NCI-H1436 (cell line): ENCODE measurements at regions not wholly inside any gene's neighbourhood (a gene's known extent, or its start where the extent isn't known, plus 50 kb on each side); places are given as distances from the start of the nearest gene placed in this dataset.
"Not testable (repeated sequence)": the region's sequence is repeated elsewhere in the genome, so short reads cannot be mapped to it uniquely, and the experiment has no call there.

ENCODE experiments used
- DNase-seq: peaks from one replicate; lab custom pipeline; 2025; lab: John Stamatoyannopoulos, UW

DNA sequence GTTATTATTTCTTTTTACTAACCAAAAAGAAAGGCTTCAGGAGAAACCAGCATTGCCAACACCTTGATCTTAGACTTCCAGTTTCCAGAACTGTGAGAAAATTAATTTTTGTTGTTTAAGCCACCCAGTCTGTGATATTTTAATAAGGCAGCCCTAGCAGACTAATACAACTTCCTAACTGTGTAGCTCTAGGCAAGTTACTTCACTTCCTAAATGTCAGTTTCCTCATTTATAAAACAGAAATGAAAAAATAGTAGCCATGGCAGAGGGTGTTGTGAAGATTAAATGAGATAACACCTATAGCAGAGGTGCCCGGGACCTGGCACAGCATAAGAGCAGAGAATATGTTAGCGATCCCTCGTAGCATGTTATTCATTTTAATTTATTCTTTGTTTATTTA, 66.6 kb upstream of the HAND1 start:
- no peak for DNase-seq

DNA sequence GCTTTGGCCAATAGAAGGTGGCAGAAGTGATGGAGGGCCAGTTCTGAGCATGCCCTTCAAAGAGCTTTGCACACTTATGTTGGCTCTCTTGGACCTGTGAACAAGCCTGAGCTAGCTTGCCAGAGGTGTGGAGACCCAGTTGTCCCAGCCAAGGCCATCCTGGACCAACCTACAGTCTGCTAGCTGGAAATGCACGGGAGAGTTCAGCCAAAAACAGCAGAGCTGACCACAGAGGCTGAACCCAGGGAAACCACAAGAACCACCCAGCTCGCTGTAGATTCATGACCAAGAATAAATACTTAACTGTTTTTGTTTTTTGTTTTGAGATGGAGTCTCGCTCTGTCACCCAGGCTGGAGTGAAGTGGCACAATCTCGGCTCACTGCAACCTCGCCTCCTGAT, 65.4 kb upstream of the HAND1 start:
- no peak for DNase-seq

DNA sequence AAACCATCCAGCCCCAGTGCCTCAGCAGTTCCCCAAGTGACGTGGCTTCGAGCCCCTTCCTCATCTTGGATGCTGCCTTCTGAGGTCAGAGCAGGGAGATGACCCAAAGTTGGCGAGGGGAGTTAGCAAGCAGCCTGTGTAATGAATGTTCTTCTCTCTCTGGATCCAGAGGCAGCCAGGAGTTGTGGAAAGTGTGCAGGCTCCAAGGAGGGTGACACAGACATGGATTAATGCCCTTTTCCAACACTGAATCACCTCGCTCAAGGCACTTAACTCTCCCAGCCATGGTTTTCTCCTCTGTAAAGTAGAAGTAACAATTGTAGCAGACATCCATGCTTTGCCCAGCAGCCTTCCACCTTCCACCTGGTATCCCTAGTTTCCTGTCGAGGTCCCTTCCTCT, 64.6 kb upstream of the HAND1 start:
- no peak for DNase-seq

DNA sequence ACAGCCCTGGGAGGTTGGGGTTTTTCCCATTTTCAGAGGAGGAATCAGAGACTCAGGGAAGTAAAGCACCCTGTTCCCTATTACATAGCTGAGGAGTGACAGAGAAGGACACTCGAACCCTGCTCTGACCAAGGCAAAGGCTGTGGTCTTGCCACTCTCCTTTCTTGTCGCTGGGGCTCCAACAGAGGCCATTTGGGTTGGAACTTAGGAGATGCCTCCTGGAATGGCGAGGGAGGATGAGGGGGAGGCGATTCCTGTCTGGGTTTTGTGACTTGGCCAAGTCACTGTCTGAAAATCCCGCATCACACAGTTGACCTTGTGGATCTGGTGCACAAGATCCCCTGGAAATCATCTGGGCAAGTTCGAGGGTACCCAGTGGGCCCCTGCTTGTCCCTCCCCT, 64.0 kb upstream of the HAND1 start:
- DNase-seq, result no peak

DNA sequence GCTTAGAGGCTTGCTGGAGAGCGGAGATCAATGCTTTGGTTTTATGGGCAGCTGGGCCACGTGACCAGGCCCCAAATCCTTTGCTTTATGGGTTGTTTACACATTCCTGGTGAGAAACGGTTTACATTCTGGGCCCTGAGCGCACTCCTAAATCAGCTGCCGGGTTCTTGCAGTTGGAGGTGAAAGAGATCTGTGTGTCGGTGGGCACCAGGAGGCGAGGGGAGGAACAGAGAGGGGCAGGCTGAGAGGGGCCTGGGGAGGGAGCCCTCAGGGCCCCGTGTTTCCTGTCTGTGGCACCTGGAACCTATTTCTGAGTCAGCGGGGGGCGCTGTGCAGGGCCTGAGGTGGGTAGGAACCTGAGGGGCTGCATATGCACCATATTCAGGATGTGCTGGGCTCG, 63.5 kb upstream of the HAND1 start:
- no peak for DNase-seq

- DNase-seq, result no peak
These were observed 62.6 kb upstream of the HAND1 start for GRCh38 chr5:154540600-154540999.

- no peak for DNase-seq
These were observed 60.5 kb upstream of the HAND1 start for GRCh38 chr5:154538492-154538891.

GRCh38 chr5:154536439-154536838, 58.4 kb upstream of the HAND1 start:
- DNase-seq, result not testable (repeated sequence)

DNA sequence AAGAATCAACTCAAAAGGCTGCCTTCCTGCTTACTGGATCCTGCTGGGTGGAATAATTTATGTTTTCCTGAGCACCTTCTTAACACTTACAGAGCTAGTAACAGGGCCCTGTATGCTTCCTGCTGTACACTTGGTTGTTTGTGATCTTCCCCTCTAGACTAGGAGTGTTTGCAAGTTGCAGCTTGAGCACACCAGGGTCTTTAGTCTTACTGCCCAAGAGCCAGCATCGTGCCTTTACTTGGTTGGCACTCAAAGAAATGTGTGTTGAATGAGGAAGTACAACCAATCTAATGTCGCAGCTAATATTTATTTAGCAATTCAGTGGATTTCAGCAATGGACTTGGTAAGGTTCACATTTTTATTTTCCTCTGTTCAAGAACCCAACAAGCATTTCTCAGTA, 57.5 kb upstream of the HAND1 start:
- no peak for DNase-seq

DNA sequence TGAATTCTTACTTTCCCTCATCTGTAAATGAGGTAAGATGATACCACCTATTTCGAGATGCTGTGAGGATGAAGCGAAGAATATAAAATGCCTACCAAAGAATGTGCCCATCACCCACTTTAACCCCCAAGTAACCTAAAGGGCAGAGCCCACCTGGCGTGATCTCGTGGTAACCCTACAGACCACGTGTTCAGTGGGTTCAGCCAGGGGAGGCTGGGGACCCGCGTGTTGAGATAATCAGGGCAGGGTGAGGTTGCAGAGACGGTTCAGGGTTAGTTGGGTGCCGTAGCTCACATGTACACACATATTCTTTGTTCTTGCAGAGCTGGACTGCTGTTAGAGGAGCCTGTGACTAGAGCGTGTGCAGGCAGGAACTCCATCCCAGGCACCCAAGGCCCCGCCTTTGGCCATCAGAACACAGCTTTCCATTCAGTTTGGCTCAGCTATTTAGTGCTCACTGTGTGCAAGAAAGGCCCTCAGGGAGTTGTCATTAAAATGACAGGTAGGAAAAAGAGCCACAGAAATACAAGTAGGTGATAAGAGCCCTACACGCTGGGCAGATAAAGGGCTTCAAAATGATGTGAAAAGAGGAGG, 56.5 kb upstream of the HAND1 start:
- DNase-seq, result peak; percentile 51

- no peak for DNase-seq
These were observed 51.3 kb upstream of the HAND1 start for GRCh38 chr5:154529282-154529681.

DNA sequence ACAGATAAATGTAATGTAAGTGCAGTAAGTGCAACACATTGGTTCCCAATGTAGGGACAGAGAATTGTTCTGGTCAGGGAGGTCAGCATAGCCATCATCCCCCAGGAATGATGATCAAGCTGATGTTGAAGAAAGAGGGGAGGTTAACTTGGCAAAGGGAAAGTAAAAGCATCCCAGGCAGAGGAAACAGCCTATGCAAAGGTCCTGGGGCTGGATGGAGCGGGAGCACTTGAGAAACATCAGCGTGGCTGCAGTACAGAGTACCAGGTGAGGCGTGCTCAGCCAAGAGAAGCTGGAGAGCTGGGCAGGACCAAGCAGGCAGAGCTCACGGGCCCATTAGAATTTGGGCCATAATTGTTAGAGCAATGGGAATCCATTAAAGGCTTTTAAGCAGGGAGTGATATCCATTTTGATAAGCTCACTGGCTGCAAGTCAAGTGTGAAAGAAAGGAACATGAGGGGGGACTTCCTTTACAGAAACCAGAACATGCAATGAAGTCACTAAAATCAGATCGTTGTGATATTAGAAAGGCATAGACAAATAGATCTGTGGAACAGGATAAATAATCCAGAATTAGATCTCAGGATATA, 50.1 kb upstream of the HAND1 start:
- DNase-seq, result peak; percentile 13
